HG03066 (cell line): ENCODE measurements at regions not wholly inside any gene's neighbourhood (a gene's known extent, or its start where the extent isn't known, plus 50 kb on each side); places are given as distances from the start of the nearest gene placed in this dataset.

ENCODE experiments used
- ATAC-seq: cut with Tn5 transposase; IDR thresholded peaks from one replicate; pipeline ENCODE4 v1.9.1; 2021; ENCODE audit warnings: low read depth; ENCODE audit not compliant: unreplicated experiment

DNA sequence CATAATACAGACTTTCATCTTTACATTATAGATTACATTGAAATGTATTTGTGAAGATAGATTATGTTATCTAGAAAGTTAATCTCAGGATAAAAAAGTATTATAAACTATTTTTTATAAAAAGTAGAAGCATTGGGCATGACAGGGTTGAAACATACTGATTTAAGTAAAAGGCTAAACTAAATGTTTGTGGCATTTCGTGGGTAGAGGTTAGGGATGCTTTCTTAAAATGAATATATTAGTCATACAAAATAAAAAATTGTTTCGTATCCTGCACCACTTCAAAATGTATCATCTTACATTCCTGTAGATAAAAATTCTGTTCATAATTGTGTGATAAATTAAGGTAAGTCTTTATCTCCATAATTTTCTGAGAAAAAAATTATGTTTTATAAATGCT is 603.6 kb downstream of the SPRY1 start:
- no peak for ATAC-seq

DNA sequence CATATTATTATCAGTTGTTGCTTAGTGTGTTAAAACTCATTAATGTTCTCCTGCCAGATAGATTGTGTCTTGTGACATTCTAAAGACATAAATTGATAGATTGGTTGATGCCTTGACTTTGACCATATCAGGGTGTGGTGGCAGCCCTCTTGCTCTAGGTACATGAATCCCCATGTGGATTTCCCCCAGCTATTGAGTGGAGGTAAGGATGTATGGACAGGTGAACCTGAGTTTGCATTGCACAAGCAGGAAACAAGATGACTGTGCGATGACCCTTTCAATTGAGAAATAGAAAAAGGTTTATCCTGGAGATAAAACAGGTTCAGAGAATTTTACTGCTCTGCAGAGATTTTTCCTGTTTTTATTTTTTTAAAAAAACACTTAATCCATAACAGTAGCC is 619.2 kb downstream of the SPRY1 start:
- no peak for ATAC-seq

DNA sequence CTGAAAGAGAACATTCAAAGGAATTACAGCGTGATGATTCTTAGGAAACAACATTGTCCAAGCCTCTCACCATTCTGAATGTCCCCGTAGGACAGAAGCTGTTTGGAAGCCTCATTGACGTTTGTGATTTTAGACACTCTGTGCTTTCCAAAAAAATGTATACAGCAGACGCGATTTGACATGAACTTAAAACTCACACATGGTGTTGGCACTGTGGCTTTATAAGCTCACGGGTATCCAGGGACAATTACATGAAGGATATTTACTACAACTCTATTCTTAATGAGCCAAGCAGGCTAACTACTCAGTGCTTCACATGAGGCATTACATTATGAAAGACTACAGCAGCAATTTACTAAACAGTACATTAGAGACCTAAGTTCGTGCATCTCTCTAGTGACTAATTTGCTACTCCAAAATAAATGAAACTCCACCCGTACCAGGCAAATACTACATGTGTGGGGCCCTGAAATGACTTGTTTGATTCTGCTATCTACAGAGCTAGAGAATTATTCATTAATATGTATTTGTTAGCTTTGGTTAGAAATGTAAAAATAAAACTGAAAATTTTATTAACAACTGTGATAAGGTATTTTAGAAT is 620.7 kb downstream of the SPRY1 start:
- no peak for ATAC-seq

DNA sequence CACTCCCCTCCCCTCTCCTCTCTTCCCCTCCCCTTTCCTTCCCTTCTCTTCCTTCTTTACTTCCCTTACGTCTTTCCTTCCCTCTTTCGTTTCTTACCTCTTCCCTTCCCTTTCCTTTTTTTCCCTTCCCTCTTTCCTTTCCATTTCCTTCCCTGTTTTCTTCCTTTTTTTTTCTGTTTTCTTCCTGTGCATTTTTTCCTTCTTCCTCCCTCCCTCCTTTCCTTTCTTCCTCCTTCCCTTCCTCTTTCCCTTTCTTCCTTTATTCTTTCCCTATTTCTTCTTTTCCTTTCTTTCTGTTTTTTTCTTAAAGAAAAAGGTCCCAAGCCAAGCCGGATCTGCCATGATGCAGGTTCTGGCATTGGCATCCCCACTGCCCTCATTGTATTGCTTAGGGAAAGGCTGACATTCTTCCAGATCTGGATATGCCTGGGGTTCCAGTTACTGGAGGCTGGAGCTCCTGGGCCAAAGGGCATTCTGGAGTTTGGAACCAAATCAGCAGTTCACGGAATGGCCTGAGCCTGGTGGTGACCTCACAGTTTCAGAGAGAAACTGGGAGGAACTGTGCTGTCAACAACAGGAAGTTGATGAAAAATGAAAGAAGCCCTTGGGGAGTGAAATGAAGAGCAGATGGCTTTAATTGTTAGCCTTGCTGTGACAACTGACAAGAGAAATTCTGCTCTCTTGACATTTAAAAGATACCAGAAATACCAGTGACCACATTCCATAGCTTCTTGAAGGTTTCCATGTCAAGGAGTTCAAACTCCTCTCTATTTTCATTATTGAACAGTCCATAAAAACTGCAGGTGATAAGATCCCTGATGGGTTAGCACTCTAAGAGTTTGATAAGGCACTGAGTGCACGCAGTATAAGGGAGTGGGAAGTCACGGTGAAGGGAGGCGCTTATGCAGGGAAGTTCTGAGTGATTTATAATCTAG is 622.1 kb downstream of the SPRY1 start:
- ATAC-seq: peak; percentile 99

DNA sequence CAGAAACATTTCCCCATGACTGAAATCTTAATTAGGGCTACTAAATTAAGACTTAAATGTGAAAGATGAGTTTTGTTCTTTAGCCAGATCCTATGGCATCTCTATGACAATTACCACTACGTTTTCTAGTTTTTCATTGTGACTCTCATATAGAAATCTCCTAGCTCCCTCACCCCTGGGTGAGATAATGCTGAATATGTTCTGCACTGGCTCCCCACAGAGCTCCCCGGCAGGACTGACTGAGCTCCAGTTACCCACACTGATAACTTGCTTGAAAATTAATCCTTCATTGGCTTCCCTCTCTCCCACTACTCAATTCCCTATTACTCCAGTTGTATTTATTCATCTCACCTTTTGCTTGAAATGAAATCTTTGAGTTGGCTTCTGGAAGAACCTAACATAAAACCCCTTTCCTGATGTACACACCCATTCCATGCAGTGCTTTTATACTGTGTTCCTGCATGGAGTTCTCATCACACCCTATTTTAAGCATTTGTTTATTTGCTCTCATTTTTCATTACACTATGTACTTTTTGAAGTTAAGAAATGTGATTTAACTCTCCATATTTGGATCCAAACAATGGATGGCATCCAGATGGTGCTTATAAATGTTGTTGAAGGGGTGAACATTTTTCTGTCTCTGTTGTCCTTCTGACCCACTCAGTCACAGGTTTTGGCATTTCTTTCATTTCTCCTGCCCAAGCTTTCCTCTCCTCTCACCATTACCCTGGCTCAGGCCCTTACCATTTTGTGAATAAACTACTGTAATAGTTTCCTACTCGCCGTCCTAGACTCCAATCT is 623.4 kb downstream of the SPRY1 start:
- no peak for ATAC-seq

DNA sequence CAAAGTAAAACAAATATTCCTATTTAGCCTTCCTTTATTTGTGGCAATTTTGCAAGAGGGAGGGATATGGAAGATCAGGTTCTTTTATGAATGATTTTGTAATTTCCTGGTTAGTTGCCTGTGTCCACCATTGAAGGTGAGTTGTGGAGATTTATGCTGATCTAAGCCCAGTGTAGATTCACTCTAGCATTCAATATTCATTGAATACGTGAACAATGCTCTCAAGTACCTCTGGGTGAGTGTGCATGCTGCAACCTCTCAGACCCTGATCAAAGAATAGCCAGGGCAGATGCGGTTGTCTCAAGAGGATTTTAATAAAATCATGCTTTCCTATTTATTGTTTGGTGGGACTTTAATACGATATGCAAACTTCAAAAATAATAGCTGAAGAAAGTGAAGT is 628.4 kb downstream of the SPRY1 start:
- ATAC-seq: no peak

DNA sequence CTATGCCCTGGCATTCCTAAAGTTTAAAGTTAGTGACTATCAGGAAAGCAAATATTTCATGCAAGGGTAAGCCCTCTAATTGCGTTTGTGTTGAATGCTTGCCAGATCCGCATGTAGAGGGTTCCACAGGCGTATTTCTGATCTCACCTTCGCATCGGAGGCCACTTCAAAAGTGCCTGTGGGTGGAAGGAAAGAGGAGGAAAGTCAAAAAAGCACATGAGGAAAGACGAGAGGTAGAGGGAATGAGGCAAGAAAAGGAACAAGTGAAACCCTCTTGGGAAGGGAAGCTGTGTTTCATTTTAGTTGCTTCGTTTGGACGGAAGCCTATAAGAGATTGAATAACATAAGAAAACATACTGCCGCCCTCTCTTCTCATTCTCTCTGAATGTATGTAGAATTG is 628.8 kb downstream of the SPRY1 start:
- no peak for ATAC-seq

DNA sequence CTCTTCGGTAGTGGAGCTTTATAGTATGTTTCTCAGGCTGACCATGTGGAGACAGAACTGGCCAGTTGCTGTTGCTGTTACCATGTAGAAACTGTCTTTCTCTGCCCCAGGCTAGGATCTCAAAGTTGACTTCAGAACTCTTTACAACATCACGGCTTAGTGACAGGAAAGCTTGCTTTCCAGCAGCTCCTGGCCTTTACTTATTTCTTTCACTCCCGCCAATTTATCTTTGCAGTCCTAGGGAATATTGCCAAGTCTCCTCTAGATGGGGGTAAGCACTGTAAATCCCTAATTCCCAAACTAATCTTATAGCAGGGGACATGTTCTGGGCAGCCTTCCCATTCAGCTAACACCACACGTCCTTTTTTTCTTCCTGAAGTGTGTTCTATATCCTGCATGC is 631.6 kb downstream of the SPRY1 start:
- ATAC-seq: no peak

DNA sequence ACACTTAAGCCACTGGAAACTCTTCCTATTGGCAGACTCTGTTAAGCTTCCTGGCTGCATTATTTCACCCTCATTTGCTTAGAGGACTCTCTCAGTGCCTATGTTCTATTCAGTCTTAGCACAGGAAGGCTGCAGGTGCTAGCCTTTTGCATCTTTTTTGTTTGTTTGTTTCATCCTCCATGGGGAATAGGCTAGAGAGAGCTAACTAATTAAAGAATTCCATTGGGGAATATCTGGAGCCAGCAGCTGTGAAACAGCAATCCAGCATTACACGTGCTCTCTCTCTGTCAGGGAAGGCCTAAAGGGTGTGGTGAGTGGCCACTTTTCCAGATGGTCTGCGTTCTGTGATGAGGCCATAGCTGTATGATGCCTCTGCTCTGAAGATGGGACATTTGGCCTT is 633.6 kb downstream of the SPRY1 start:
- no peak for ATAC-seq

DNA sequence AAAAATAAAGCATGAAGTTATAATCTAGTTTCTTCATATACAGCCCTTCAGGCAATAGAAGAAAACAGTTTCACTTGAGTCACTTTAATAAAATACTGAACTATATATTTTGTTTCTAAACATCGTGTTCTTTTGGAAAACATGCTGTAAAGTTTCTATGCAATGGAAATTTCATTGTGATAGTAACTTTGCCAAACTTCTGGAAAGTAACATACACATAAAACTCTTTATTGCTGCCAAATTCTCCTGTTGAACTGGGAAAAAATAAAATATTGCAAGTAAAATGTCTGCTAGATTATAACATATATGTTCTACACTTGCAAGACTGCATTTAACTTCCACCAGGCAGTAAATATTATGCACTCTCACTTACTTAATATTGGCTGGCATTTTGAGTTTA is 635.4 kb downstream of the SPRY1 start:
- no peak for ATAC-seq

DNA sequence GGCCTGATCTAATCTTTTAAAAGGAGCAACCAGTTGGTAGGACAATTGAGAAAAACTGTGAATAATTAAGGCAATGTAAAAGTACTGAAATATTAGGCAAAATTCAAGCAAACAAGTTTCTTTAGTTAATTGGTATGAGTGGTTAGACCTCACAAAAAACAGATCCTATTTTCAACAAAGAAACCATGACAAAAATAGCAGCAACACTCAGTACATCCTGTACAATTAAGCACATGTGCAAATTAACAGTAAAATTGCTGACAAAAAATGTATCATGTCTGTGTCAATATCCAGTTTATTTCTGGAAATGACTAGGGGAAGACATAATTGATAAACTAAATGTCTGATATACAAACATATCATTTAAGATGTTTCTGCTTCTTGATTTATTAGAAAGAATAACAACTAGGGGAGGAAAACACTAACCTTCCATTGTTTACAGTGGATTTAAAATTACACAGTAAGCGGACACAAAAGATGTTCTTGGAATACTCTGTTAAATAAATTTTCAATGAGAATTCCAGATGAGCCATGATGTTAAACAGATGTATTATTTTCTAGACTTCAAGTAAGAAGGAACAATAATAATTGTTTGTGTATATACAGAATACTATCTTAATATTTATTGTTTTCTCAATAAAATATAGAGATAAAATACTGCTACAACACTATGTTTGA is 638.9 kb downstream of the SPRY1 start:
- no peak for ATAC-seq

DNA sequence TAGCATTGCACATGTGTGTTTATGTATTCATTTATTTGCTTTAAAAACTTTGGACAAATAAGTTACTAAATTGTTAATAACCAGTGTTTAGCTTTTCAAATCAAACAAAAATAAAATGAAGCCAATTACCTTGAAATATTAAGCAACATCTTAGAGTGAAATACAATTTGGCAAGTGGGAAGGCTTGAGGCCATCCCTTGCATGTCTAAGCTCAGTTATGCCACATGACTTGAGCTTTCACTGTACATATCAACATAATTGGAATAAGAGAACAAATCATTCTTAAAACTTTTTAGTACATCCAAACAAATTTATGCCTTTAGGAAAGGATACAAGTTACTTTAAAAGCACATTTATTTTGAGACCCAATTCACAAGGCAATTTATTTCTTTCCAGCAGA is 640.6 kb downstream of the SPRY1 start:
- no peak for ATAC-seq

DNA sequence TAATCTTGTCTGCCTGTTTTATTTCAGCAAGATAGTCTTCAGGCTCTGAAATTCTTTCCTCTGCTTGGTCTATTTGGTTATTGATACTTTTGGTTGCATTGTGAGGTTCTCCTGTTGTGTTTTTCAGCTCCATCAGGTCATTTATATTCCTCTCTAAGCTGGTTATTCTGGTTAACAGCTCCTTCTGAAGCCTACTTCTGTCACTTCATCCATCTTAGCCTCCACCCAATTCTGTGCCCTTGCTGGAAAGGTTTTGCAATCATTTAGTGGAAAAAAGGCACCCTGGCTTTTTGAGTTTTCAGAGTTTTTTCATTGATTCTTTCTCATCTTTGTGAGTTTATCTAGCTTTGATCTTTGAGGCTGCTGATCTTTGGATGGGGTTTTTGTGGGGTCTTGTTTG is 647.7 kb downstream of the SPRY1 start:
- ATAC-seq: no peak

DNA sequence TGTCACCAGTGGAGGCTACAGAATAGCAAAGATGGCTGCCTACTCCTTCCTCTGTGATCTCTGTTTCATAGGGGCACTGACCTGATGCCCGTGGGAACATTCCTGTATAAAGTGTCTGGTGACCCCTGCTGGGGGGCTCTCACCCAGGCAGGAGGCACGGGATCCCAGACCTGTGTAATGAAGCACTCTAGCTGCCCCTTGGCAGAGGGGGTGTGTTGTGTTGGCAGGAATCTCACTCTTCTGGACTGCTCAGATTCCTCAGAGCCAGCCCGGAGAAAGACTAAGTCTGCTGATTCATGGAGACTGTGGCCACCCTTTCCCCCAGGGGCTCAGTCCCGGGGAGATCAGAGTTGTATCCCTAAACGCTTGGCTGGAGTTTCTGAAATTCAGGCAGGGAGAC is 648.3 kb downstream of the SPRY1 start:
- ATAC-seq: no peak

DNA sequence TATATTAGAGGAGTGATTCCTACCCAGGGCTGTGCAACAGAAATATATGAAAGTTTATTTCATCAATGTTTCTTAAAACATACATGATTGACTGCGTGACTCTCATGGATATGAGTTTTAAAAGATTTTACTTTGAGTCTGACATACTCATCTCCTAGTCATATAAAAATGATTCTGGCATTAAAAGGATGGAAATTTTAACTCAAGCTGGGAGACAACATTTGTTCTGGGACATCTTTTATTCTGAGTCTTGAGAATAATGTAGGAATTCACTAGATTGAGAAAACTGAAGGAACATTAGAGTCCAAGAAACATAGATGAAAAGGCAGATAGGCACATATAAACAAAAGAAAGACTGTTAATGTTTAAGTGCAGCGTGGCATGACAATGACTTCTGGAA is 649.6 kb downstream of the SPRY1 start:
- no peak for ATAC-seq

DNA sequence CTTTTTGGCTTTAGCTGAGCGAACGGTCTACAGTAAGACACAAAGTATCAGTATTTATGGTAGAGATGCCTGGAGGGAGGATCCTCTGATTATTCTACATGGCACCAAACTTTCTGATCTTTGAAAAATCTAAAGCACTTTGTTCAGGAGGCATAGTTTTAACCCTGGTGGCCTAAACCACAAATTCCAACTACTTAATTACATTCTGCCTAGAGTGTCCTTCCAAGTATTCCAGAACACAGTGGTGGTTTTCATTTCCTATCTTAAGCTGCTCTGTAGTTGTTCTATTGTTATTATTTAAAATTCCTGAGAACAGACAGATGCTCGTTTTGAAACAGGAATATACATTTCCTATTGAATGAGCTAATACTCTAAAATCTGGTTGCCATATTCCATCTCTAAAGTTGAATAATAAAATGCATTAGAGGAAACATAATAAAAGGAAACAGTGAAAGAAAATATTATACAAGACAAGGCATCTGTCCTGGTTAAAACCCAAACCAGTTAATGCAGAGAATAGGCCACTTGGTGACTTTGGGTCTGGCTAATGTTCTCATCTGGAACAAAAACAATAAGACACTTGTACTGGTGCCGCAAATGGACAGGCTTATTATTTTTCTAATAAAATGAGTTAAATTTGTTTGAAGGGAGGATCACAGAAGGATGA is 657.4 kb downstream of the SPRY1 start:
- no peak for ATAC-seq

DNA sequence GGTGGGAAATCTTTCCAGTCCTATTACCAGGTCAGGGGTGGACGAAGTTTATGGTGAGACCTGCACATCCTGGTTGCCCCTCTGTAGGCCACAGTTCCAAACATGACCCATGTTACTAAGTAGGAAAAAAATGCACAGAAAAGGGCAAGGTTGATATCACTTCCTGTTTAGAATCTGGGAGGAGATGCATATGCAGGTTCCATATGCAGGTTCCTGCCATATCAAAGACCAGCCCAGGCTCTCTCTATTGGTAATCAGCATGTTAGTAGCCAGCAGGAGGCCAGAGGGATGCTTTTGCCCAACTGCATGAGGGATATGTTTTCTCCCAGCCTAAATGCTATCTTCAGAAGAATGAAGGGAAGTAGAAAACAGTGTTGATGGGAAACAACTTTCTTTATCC is 657.2 kb downstream of the ANKRD50 start:
- ATAC-seq: no peak

DNA sequence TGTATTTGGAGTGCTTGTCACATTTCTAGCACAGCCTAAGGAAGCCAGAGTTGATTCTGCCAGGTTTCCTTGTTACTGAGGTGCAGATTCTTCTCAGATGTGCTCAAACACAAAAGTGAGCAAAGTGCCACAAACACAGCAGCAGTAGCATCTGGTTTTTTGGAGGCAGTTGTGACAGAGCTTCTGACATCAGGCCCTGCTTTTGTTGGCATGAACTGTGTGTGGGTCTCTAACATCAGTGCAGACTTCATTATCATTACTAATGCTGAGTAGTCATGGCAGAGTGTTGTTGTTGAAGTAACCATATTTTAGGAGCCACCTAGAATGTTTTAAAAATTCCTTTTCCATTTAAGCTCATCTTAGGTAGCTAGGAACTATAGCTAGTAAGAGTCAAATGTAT is 656.6 kb downstream of the ANKRD50 start:
- ATAC-seq: no peak

DNA sequence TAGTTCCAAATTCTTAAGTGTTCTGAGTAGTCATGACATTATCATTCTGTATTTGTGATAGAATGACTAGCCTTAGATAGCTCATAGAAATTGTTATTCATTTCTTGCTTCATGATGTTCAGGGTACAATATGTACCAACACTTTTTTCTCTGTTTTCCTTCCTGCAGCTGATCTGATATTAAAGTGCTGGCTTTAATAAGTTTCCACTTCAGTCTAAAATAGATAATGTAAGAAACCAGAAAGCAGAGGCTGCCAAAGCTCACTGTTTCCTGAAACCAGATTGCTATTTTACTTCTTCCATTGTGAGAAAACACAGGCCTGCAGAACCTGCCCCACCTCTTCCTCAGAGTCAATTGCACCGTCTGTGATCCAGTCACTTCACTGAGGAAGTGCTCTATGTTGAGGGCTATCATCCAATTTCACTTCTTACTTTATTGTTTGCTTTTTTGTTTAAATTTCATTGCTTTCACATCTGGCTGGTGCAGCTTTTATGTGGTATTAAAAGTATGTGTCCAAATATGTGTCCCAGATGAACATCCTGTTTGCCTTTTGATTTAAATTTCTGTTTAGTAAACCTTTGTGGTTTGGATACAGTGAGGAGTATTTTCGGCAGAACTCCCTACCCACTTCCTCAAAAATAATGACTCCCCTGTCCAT is 652.1 kb downstream of the ANKRD50 start:
- peak; percentile 55 for ATAC-seq

DNA sequence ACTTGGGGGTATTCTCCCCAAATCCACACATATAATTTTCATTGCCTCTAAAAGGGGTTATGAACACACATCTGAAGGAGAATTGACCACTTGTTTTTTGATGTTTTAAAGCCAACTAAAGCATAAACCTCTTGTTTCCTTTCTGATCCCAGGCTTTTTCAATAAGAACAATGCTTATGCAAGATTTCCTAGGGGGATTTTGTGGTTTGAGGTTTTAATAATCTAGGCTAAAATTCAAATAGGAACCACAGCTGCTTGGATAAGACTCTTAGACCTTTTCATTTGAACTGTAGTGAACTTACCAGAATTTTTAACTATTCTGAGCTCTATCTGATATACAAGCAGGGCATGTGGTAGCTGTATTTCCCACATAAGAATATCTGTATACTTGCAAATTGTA is 651.1 kb downstream of the ANKRD50 start:
- ATAC-seq: no peak
